Activated B cell treated with CpG ODN at 0.5 μM for 24 hours (primary cell): ENCODE measurements at regions not wholly inside any gene's neighbourhood (a gene's known extent, or its start where the extent isn't known, plus 50 kb on each side); places are given as distances from the start of the nearest gene placed in this dataset.

Source experiments
- ATAC-seq: fragments of 200-7000 bp; cut with Tn5 transposase; one replicate; pipeline ENCODE4 v1.10.0; 2021; ENCODE audit warnings: low read depth, mild to moderate bottlenecking, moderate library complexity
- CTCF ChIA-PET: fragments of 350-600 bp; sonication (Branson Sonifier 250); formaldehyde crosslinking; loops from one replicate; lab custom pipeline; 2021; ENCODE audit warnings: antibody characterized with exemption; lab: Charles Lee
- POLR2A ChIA-PET: fragments of 350-600 bp; sonication (Branson Sonifier 250); formaldehyde crosslinking; loops from one replicate; lab custom pipeline; 2021; ENCODE audit warnings: antibody characterized with exemption; lab: Charles Lee
- DNase-seq: peaks from one replicate; pipeline ENCODE4 v3.0.0; 2022
- H3K27ac Mint-ChIP-seq: one replicate; pipeline ENCODE4 v1.8.0; 2020; ENCODE audit warnings: mixed read lengths
- H3K27me3 Mint-ChIP-seq: one replicate; pipeline ENCODE4 v1.8.0; 2021; ENCODE audit warnings: mixed read lengths
- H3K36me3 Mint-ChIP-seq: one replicate; pipeline ENCODE4 v1.8.0; 2021; ENCODE audit warnings: low read depth, mixed read lengths
- H3K4me1 Mint-ChIP-seq: one replicate; pipeline ENCODE4 v1.8.0; 2021; ENCODE audit warnings: mixed read lengths
- H3K4me3 Mint-ChIP-seq: one replicate; pipeline ENCODE4 v1.8.0; 2020; ENCODE audit warnings: mild to moderate bottlenecking, mixed read lengths
- H3K9me3 Mint-ChIP-seq: one replicate; pipeline ENCODE4 v1.8.0; 2020; ENCODE audit warnings: mixed read lengths
- intact Hi-C: fragments of 100-400 bp; cut with micrococcal nuclease; formaldehyde crosslinking; loops from one replicate; pipeline ENCODE4 v1.15.1; 2024
- TF ChIP-seq, protein P1 (sequence below): fragments of 200-600 bp; IDR thresholded peaks from one replicate; pipeline ENCODE4 v1.8.0; 2022; ENCODE audit warnings: antibody characterized with exemption, mild to moderate bottlenecking

DNA sequence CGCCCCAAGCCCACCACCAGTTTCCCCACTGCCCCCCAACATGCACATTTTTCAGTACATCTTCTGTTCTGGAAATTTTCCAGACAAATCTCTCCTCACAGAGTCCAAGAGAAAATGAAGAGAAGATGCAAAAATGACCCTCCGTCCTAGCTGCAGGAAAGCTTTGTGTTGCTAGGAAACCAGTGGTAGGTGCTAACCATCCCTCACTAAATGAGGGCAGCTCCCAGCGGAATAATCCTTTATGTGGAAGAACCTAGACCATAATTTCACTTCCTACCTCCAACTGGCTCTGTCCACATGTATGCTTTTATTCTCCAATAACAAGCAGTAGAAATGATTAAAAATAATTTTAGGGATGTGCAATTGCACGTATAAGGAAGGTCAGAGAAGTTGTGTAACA is 311.9 kb upstream of the EPHA4 start:
- H3K27ac Mint-ChIP-seq: no peak overlapping the region
- CTCF ChIA-PET: no interaction called here
- TF ChIP-seq, protein P1, sequence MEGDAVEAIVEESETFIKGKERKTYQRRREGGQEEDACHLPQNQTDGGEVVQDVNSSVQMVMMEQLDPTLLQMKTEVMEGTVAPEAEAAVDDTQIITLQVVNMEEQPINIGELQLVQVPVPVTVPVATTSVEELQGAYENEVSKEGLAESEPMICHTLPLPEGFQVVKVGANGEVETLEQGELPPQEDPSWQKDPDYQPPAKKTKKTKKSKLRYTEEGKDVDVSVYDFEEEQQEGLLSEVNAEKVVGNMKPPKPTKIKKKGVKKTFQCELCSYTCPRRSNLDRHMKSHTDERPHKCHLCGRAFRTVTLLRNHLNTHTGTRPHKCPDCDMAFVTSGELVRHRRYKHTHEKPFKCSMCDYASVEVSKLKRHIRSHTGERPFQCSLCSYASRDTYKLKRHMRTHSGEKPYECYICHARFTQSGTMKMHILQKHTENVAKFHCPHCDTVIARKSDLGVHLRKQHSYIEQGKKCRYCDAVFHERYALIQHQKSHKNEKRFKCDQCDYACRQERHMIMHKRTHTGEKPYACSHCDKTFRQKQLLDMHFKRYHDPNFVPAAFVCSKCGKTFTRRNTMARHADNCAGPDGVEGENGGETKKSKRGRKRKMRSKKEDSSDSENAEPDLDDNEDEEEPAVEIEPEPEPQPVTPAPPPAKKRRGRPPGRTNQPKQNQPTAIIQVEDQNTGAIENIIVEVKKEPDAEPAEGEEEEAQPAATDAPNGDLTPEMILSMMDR: no peak
- H3K9me3 Mint-ChIP-seq: no peaks in the 10 kb centered on the region
- H3K36me3 Mint-ChIP-seq: no peaks in the 10 kb centered on the region
- H3K4me1 Mint-ChIP-seq: no peaks in the 10 kb centered on the region
- POLR2A ChIA-PET: no interaction called here
- no peak overlapping the region for H3K4me3 Mint-ChIP-seq
- DNase-seq (no peak), ATAC-seq (no peak)
- H3K27me3 Mint-ChIP-seq: no peaks in the 10 kb centered on the region
- intact Hi-C loops: no loop called here

DNA sequence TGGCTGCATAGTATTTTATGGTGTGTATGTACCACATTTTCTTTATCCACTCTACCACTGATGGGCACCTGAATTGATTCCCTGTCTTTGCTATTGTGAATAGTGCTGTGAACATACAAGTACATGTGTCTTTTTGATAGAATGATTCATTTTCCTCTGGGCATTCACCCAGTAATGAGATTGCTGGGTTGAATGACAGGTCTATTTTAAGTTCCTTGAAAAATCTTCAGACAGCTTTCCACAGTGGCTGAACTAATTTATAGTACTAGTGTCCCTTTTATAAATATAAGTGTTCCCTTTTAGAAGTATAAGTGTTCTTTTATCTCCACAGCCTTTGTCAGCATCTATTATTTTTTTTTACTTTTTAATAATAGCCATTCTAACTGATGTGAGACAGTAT is 303.9 kb upstream of the EPHA4 start:
- ChIA-PET CTCF (no interaction called here), POLR2A (no interaction called here)
- TF ChIP-seq, protein P1: no peak
- no peak for ATAC-seq
- H3K27me3 Mint-ChIP-seq: no peaks in the 10 kb centered on the region
- H3K36me3 Mint-ChIP-seq: no peaks in the 10 kb centered on the region
- H3K9me3 Mint-ChIP-seq: peaks cover 7% of the 10 kb centered on the region
- H3K4me3 Mint-ChIP-seq: no peak overlapping the region
- H3K27ac Mint-ChIP-seq: no peak overlapping the region
- DNase-seq: no peak
- H3K4me1 Mint-ChIP-seq: no peaks in the 10 kb centered on the region
- intact Hi-C loops: no loop called here

DNA sequence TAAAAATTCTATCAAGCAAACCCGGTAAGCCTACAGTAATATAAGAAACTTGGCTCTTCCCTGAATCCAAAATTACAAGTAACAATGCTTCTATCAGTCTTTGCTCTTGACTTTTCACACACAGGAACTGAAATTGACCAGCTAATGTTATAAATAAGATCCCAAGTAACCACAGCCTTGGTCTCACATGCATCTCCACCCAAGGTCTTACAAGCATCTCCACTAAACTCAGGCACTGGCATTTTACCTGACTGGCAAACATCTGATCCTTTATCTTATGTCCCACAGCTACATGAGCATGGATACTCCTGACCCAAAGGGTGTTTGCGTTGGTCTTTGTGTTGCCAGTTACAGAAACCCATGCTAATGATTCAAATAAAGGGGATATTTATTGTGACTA is 302.3 kb upstream of the EPHA4 start:
- TF ChIP-seq, protein P1: no peak
- ATAC-seq: no peak
- H3K36me3 Mint-ChIP-seq: no peaks in the 10 kb centered on the region
- H3K4me3 Mint-ChIP-seq: no peak overlapping the region
- H3K27me3 Mint-ChIP-seq: no peaks in the 10 kb centered on the region
- peaks cover 7% of the 10 kb centered on the region for H3K9me3 Mint-ChIP-seq
- CTCF ChIA-PET: no interaction called here
- no peaks in the 10 kb centered on the region for H3K4me1 Mint-ChIP-seq
- H3K27ac Mint-ChIP-seq: no peak overlapping the region
- intact Hi-C loops: no loop called here
- no peak for DNase-seq
- POLR2A ChIA-PET: no interaction called here

DNA sequence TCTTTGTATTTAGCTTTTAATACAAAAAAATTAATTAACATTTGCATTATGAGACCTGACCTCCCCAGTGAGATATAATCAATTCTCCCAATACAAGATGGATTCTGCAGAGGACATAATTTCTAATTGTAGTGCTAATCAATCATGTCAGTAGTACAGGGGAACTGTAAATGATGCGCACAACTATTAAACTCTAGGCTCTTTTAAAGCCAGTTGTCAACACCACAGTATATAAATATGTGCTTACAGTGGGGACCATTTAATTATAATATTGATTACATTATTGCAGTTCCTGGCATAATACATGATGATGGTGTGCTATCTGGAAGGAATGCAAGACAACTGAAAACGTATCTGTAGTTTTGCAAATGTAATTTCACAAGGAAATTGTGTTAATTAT is 285.6 kb upstream of the EPHA4 start:
- Mint-ChIP-seq H3K27me3 (no peaks in the 10 kb centered on the region), H3K36me3 (no peaks in the 10 kb centered on the region), H3K9me3 (peaks cover 2% of the 10 kb centered on the region), H3K4me1 (no peaks in the 10 kb centered on the region), H3K4me3 (no peak overlapping the region), H3K27ac (no peak overlapping the region)
- ChIA-PET POLR2A (no interaction called here), CTCF (no interaction called here)
- DNase-seq: no peak
- ATAC-seq: no peak
- intact Hi-C loops: no loop called here
- TF ChIP-seq, protein P1: no peak

DNA sequence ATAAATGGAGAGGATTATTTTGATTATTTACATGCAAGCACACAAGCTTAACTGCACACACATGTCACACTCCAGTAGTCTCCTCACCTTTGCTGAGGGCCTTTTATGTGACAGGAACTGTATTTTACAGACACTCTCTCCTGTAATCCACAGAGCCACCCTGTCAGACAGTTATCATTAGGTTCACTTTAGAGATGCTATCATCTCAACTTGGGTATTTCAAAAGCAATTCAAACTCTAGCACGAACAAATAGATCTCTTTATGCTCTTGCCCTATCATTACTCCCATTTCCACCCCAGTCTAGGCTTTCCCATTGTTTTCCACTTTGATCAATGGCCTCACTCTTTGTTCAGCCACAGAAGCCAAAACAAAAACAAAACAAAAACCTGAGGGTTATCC is 281.2 kb upstream of the EPHA4 start:
- ATAC-seq (no peak), DNase-seq (no peak)
- POLR2A ChIA-PET: no interaction called here
- intact Hi-C loops: no loop called here
- CTCF ChIA-PET: no interaction called here
- TF ChIP-seq, protein P1: no peak
- Mint-ChIP-seq H3K9me3 (peaks cover 2% of the 10 kb centered on the region), H3K36me3 (no peaks in the 10 kb centered on the region), H3K27me3 (no peaks in the 10 kb centered on the region), H3K4me3 (no peak overlapping the region), H3K27ac (no peak overlapping the region), H3K4me1 (no peaks in the 10 kb centered on the region)
